ENCODE measurements at regions not wholly inside any gene's neighbourhood (a gene's known extent, or its start where the extent isn't known, plus 50 kb on each side); places are given as distances from the start of the nearest gene placed in this dataset.

DNA sequence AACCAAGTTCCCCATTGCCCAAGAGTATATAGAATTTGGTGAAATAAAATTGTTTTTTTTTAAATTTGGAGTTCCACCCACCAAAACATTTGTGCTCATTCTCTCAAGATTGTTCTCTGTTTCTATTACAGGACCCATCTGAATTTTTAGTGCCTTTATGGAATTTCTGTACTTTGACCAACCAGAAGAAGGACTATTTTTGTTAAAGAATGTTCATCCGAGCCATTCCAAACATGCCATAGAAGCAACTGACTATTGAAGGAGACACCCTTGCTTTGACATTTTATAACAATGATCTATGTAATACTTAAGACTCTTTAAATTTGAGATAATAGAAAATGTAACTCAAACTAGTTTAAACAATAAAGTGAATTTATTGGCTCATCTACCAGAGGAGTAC, 655.7 kb upstream of the ADAMTS5 start:
- peaks cover 6% of the 10 kb centered on the region for H3K36me3 Mint-ChIP-seq (ENCODE audit: insufficient read depth, unreplicated experiment)
- BruUV-seq (replicated peaks), result no TSS peak
- DNase-seq (ENCODE audit: unreplicated experiment), result no peak
- ChIA-PET POLR2A (no interaction called here), CTCF (interaction anchor here (1.0 kb wide), 1 partner anchor 58 kb away, joined by 3 read pairs; no protein-coding TSS in a partner anchor)
- H3K4me3 Mint-ChIP-seq (ENCODE audit: unreplicated experiment), result no peak overlapping the region
- intact Hi-C loops (cut with micrococcal nuclease), result no loop called here
- H3K9me3 Mint-ChIP-seq (ENCODE audit: unreplicated experiment), result peaks cover 8% of the 10 kb centered on the region
- no peak overlapping the region for H3K27ac Mint-ChIP-seq (ENCODE audit: low read depth, unreplicated experiment)
- TF ChIP-seq, protein P1, sequence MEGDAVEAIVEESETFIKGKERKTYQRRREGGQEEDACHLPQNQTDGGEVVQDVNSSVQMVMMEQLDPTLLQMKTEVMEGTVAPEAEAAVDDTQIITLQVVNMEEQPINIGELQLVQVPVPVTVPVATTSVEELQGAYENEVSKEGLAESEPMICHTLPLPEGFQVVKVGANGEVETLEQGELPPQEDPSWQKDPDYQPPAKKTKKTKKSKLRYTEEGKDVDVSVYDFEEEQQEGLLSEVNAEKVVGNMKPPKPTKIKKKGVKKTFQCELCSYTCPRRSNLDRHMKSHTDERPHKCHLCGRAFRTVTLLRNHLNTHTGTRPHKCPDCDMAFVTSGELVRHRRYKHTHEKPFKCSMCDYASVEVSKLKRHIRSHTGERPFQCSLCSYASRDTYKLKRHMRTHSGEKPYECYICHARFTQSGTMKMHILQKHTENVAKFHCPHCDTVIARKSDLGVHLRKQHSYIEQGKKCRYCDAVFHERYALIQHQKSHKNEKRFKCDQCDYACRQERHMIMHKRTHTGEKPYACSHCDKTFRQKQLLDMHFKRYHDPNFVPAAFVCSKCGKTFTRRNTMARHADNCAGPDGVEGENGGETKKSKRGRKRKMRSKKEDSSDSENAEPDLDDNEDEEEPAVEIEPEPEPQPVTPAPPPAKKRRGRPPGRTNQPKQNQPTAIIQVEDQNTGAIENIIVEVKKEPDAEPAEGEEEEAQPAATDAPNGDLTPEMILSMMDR (IDR thresholded peaks at IDR 0.05; ENCODE audit: unreplicated experiment), result no peak
- H3K27me3 Mint-ChIP-seq (ENCODE audit: insufficient read depth, unreplicated experiment), result no peaks in the 10 kb centered on the region
- H3K4me1 Mint-ChIP-seq (ENCODE audit: insufficient read depth, unreplicated experiment), result no peaks in the 10 kb centered on the region

DNA sequence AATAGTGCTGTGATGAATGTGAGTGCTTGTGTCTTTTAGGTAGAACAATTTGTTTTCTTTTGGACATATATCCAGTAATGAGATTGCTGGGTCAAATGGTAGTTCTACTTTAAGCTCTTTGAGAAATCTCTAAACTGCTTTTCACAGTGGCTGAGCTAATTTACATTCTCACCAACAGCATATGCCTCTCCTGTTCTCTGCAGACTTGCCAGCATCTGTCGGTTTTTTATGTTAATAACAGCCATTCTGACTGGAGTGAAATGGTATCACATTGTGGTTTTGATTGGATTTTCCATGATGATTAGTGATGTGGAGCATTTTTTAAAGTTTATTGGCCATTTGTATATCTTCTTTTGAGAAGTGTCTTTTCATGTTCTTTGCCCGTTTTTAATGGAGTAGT, 647.3 kb upstream of the ADAMTS5 start:
- DNase-seq (ENCODE audit: unreplicated experiment), result no peak
- no peaks in the 10 kb centered on the region for H3K36me3 Mint-ChIP-seq (ENCODE audit: insufficient read depth, unreplicated experiment)
- TF ChIP-seq, protein P1 (IDR thresholded peaks at IDR 0.05; ENCODE audit: unreplicated experiment), result no peak
- H3K4me3 Mint-ChIP-seq (ENCODE audit: unreplicated experiment), result no peak overlapping the region
- BruUV-seq (replicated peaks), result no TSS peak
- ChIA-PET POLR2A (no interaction called here), CTCF (interaction anchor here (1.0 kb wide), 1 partner anchor 119 kb away, joined by 3 read pairs; no protein-coding TSS in a partner anchor)
- intact Hi-C loops (cut with micrococcal nuclease), result no loop called here
- H3K4me1 Mint-ChIP-seq (ENCODE audit: insufficient read depth, unreplicated experiment), result no peaks in the 10 kb centered on the region
- no peaks in the 10 kb centered on the region for H3K27me3 Mint-ChIP-seq (ENCODE audit: insufficient read depth, unreplicated experiment)
- no peak overlapping the region for H3K27ac Mint-ChIP-seq (ENCODE audit: low read depth, unreplicated experiment)
- H3K9me3 Mint-ChIP-seq (ENCODE audit: unreplicated experiment), result peaks cover 8% of the 10 kb centered on the region

DNA sequence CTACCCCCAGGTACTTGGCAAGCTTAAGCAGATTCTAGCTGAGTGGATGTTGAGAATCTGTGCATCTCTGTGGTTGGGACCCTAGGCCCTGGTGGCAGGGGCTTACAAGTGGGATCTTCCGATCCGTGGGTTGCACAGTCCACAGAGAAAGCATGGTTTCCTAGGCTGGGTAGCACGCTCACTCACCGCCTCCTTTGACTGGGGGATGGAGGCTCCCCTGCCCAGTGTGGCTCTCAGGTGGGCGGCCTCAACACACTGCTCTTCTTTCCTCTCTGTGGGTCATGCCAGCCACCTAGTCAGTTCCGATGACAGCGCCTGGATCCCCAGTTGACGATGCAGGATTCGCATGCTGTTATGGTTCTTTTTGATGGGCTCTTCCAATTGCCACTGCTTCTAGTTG, 639.5 kb upstream of the ADAMTS5 start:
- Mint-ChIP-seq H3K9me3 (ENCODE audit: unreplicated experiment) (no peaks in the 10 kb centered on the region), H3K4me3 (ENCODE audit: unreplicated experiment) (no peak overlapping the region), H3K4me1 (ENCODE audit: insufficient read depth, unreplicated experiment) (no peaks in the 10 kb centered on the region), H3K27ac (ENCODE audit: low read depth, unreplicated experiment) (no peak overlapping the region), H3K27me3 (ENCODE audit: insufficient read depth, unreplicated experiment) (no peaks in the 10 kb centered on the region), H3K36me3 (ENCODE audit: insufficient read depth, unreplicated experiment) (no peaks in the 10 kb centered on the region)
- no peak for DNase-seq (ENCODE audit: unreplicated experiment)
- TF ChIP-seq, protein P1 (IDR thresholded peaks at IDR 0.05; ENCODE audit: unreplicated experiment), result no peak
- POLR2A ChIA-PET, result no interaction called here
- no TSS peak for BruUV-seq (replicated peaks)
- intact Hi-C loops (cut with micrococcal nuclease), result no loop called here
- CTCF ChIA-PET, result no interaction called here

DNA sequence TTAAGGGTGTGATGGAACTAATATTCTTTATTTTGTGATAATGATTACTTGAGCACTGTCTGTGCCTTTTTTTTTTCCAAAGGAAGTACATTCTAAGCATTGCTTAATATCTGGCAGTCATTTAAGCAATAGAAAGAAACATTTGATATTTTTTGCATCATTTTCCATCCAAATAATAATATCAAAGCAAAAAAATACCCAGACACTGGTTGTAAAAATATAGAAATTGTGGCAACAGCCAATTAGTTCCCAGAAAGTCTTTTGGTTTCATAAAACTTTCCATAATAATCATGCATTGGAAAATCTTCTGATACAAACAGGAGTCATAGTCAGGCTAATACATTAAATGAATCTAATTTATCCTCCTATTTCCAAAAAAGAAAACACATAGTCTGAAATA, 629.3 kb upstream of the ADAMTS5 start:
- H3K27me3 Mint-ChIP-seq (ENCODE audit: insufficient read depth, unreplicated experiment), result no peaks in the 10 kb centered on the region
- intact Hi-C loops (cut with micrococcal nuclease), result no loop called here
- CTCF ChIA-PET, result interaction anchor here (0.5 to 1.1 kb wide), 3 partner anchors 31 to 741 kb away, joined by 3 read pairs; no protein-coding TSS in a partner anchor
- TF ChIP-seq, protein P1 (IDR thresholded peaks at IDR 0.05; ENCODE audit: unreplicated experiment), result no peak
- no peaks in the 10 kb centered on the region for H3K9me3 Mint-ChIP-seq (ENCODE audit: unreplicated experiment)
- DNase-seq (ENCODE audit: unreplicated experiment), result no peak
- H3K4me1 Mint-ChIP-seq (ENCODE audit: insufficient read depth, unreplicated experiment), result no peaks in the 10 kb centered on the region
- BruUV-seq (replicated peaks), result no TSS peak
- POLR2A ChIA-PET, result no interaction called here
- no peak overlapping the region for H3K4me3 Mint-ChIP-seq (ENCODE audit: unreplicated experiment)
- H3K27ac Mint-ChIP-seq (ENCODE audit: low read depth, unreplicated experiment), result no peak overlapping the region
- H3K36me3 Mint-ChIP-seq (ENCODE audit: insufficient read depth, unreplicated experiment), result no peaks in the 10 kb centered on the region

Data from MCF 10A (cell line).